Inflammatory macrophage (primary cell): ENCODE measurements at regions not wholly inside any gene's neighbourhood (a gene's known extent, or its start where the extent isn't known, plus 50 kb on each side); places are given as distances from the start of the nearest gene placed in this dataset.

Experiments
- DNase-seq, 2 donors: peaks; one replicate each; pipeline ENCODE4 v3.0.0-alpha.2; 2020 to 2022

DNA sequence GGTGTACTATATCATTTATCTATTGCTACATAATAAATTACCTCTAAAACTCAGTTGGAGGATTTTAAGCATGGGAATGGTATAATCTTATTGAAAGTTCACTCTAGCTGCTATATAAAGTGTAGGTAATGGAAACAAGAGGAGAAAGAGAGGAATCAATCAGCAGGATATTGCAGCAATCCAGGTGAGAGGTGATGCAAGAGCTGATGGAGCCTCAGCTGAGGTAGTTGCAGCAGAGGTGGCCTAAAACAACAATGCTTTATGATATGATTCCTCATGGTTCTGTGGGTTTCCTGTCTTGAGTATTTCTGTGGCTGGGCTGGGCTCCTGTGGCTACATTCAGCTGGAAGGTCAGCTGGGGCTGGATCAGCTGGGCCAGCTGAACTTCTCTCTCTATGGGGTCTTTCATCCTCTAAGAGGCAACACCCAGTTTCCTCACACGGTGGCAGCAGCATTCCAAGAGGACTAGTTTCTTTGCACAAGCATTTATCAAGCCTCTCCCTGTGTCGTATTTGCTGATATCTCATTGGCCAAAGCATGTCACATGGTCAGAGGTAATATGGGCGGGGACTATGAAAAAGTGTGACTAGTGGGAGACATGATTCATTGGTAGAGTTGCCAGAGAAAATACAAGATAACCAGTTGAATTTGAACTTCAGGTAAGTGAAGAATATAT, 135.4 kb upstream of the LARGE1 start:
- DNase-seq, result peak in 1 of 2 donors; percentile 0

DNA sequence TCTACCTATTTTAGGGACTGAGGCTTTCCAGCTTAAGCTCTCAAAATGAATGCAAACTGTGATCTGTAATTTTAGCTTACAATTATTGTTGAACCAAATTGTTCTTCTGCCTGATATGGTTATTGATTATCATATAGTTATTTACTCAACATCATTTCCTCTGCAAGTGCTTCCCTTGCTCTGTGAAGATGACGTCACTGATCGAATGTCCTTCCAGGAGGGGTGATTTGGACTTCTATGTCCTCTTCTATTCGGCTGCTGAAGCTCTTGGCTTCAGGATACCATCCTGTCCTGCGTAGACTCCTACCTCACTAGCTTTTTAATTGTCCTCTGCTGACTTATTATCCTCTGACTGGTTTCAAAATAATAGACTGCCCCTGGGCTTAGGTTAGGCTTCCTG, 137.4 kb upstream of the LARGE1 start:
- no peak for DNase-seq

DNA sequence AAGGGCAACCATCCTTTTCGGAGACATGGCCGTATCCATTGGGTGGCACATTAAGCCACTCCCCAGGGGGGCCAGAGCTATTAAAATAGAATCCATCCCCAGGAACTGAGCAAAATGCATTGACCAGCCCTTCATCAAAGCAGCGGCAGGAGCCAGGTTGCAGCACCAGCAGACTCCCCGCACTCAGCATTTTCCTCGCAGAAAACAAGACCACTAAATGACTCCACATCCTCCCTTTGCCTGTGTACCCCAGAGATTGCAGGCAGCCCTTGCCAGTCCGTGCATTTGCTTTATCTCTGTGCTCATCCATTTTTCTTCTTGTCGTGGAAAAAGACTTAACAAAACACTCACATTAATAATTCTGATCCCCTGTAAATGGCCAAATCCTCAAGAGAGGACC, 144.4 kb upstream of the LARGE1 start:
- DNase-seq, result no peak

DNA sequence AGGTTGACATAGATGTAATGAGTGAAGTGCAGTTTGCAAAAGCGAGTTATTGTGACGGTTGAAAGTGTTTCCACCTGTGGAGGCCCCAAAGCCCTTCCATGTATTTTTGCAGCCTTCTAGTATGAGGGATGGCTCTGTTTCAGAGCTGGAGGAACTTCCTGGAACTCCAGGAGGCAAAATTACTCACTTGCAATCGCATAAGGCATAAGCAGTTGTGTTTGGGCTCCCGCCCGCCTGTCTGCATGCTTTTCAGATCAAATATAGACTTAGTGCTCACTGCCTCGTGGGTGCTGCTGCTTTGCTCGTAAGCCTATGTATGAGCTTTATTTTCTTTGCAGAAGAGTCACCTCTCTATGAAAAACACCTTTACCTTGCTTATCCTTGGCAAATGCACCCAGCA, 146.8 kb upstream of the LARGE1 start:
- no peak for DNase-seq

DNA sequence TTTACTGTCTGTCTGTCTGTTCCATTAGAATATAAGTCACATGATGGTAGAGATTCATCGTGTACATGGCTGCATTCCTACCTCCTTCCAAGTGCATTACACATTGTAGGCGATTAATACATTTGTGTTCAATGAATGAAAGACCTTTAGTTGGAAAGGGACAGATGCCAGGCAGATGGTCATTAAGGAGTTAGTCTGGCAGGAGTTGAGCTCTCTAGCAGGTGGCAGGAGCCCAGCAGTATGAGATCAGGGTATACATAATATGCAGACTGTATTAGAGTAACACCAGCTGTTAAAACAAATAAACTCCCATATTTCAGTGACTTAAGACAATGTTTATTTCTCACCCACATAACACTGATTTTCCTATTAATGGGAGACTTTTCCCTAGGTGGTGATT, 147.7 kb upstream of the LARGE1 start:
- no peak for DNase-seq

DNA sequence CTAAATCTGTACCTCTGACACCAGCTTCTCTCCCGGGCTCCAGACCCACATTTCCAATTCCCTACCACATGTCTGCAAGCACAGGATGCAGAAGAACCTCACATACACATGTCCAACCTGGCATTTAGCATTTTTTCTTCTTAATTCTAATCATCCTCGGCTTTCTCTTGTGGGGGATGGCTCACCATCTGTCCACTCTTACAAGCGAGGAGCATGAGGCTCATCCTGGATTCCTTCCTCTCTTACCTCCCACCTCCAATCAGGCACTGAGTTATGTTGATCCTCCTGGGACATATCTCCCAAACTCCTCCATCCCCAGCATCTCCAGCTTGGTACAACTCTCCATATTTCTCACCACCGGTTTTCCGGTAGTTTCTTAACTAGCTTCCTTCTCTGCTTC, 149.8 kb upstream of the LARGE1 start:
- DNase-seq, result no peak

DNA sequence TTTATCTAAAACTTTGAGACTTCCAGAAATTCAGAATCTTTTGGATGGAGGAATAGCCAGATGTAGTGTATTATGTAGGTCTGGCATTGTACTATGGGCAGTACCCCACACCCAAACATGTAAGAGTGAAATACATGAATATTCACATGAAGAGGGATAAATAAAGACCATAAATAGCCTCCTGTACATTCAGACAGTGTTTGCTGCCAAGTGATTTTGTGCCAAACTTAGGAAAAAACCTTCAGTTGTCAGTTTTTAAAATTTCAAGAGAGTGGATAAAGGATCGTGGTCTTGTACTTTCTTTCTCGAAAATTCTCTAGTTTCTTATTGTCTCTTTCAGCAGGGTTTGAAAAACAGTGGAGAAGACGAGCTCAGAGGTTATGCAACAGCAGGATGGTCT, 150.3 kb upstream of the LARGE1 start:
- DNase-seq, result no peak

DNA sequence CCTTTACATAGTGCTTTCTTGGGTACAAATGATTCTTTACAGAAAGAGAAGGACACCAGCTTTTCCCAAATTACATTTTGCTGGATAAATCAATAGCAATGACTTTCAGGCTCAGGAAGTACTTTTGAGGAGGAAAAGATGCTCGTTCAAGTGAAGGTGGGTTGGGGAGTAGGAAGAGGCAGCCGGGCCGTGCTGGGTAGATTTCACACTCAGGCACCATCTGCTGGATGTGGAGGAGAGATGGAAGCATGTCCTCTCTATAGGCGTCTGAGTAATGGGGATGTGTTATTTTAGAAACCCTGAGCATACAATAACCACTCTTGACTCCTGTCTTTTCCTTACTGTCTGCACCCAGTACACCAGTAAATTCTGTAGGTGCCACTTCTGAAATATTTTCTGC, 152.3 kb upstream of the LARGE1 start:
- no peak for DNase-seq

DNA sequence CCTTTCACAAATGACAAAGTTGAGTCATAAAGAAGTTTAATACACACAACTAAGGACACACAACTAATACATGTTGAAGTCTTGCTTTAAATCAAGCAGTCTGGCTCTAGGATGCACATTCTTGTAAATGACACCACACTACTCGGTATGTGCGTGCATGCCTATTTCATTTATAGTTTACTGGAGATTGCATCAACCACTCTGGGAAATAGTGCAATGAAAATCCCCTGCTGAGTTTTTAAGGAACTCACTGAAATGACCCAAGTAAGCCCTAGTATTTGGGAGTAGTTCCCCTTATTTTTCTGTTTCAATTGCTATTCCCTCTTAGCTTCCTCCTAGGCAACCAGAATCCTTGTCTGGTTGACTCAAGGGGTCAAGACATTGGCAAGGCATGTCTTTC, 160.2 kb upstream of the LARGE1 start:
- DNase-seq, result peak in 1 of 2 donors; percentile 1

DNA sequence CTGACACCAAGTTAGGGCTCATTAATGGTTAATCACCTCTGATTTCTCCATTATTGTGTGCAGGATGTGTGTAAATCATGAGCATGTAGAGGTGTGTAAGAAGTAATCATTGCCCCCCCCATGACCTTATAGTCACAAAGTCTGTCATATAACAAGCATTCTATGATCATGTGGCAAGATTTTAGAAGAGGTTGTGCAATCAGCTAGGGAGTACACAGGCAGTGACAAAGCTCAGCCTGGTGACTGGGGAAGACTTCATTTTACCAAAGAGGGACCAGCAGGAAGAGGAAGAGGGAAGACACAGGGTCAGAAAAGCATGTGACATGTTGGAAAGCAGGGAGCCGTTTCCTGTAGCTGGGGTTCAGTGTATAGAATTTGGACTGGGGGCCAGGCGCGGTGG, 176.5 kb upstream of the LARGE1 start:
- DNase-seq, result no peak

DNA sequence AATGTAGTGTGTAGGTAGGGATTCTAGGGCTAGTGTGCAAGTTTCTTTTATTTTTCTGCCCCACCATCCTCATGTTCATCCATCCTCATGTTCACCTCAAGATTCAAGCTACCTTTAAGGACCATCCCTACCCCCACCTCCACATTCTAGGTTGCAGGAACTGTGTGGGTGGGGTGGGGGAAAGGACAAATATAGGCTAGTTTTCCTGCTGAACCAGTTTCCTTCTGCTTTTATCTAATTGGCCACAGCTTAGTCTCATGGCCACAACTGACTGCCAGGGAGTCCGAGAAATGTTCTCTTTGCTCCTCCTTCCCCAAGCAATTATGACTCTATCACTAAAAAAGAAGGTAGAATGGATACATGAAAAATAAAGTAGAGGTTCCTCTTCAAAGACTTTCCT, 179.0 kb upstream of the LARGE1 start:
- no peak for DNase-seq

DNA sequence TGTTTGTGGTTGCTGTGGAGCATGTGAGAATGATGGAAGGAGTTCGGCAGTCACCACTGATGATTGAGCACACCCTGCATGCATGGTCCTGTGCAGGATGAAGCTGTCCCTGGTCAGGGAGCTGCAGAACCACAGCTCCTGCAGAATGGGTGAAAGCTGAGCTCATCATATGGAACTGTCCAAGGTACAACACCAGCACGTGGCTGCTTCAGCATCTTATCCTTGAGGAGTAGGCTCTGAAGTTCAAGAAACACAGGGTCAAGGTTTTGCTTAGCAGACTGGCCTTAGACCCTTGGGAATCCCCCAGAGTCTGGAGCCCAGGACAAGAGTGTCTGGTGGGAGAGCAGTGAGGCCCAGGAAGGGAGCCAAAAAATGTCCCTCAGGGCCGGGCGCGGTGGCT, 182.4 kb upstream of the LARGE1 start:
- no peak for DNase-seq

DNA sequence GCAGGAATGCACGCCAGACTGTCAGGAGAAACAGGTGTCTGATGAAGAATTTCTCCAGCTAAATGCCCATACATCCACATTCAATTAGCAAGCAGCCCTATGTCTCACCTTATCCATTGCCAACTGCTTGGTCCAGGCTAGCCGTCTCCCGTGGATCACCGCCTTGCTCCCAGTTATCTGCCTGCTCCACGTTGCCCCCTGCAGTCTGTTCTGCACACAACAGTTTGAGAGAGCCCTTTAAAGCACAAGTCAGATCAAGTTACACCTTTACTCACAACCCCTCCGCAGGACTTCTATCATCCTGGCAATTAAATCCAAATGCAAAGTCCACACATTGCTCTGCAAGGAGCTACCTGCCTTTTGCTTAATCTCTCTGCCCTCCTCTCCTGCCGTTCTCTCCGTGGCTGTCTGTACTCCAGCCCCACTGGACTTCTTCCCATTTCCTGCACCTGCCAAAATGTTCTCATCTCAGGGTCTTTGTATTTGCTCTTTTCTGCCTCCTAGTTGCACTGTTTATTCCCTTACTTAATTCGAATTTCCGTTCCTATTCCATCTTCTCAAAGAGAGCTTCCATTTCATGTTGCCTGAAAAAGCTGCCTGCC, 185.3 kb upstream of the LARGE1 start:
- peak; percentile 11 to 19 for DNase-seq

DNA sequence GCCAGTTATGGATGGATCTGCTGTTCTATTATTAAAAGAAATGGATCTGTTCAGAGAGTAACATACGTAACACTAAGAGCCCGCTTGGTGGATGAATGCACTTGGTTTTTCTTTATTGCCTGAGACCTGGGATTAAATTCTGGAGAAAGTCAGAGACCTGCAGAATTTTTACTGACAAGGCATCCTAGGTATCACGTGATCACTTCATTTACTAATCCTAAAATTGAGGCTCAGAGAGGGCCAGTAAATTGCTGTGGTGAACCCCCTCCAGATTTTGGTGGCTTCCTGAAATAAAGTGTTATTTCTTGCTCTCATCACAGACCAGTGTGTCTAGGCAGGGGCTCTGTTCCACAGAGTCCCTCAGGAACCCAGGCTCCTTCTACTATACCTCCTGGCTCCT, 187.9 kb upstream of the LARGE1 start:
- DNase-seq, result no peak

DNA sequence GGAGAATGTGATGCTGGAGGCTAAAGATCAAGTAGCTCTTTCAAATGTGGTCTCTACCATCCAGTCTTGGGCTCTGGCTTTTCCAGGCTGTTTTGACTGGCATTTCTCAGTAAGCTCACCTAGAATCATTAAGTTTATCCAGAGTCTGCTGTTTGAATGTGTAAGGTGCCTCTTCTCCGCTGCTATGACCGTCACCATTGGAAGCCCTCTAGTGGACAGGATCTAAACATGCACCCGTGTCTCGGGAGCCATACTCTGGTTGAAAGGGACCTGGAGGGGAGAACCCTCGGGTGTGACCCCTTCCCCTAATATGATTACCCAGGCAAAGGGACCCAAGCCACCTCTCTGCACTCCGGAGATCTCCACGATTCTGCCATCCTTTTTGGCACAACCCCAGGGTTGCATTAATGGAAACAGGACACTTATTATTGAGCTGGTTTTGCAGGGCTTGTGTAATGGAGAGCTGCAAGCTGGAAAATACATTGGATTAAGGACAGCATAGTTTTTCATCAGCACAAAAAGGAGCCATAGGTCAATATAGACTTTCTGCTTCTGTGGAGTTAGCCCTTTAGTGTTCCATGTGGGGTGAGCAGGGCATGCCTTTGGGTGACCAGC, 191.0 kb upstream of the LARGE1 start:
- peak; percentile 6 to 16 for DNase-seq

DNA sequence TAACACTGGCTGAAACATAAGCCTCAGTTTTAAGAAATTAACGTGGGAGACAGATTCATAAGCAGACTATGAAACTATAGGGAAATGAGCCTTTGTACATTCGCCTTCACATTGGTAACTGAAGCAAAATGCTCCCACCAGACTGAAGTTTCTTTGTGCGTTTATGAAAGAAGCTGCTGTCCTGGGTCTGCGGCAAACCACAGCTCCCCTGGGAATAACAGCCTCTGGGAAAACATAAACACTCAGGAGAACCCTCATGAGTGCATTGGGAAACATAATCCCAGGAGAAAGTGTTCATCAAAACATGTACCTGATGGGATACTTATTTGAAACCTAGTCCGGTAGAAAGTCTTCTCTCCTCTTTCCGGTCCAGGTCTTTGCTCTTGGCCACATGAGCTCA, 193.1 kb upstream of the LARGE1 start:
- DNase-seq, result no peak

DNA sequence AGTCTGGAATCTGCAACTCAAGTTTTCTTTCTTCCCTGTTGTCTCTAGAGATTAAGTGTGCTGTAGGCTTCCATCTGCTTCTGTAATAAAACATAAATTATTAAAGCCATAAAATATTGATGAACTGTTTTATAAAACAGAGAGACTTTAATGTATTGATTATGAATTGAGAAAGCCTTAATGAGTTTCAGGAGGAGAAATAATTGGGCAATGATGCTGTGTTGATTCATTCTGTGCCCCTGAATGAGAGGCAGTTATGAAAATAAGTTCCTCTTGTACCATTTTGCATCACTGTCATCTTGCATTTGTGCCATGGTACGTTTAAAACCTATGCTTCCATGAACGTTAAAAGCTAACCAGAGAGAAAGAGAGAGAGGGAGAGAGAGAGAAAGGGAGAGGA, 194.1 kb upstream of the LARGE1 start:
- no peak for DNase-seq

DNA sequence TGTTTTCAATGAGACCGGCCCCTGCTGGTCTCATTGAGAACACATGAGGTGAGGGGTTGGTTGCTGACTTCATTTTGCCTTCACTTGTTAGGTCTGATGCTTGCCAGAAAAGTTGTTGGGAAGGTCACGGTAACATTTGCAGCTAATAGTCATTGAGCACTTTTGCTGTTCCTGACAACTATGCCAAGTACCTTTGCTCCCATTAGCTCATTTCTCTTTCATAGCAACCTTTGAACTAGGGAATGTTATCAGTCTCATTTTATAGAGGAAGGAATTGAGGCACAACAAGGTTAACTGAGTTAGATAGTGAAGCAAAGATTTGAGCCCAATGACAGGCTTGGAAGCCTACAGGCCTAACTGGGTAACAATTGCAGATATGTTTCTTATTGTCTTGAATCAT, 195.4 kb upstream of the LARGE1 start:
- DNase-seq, result no peak

DNA sequence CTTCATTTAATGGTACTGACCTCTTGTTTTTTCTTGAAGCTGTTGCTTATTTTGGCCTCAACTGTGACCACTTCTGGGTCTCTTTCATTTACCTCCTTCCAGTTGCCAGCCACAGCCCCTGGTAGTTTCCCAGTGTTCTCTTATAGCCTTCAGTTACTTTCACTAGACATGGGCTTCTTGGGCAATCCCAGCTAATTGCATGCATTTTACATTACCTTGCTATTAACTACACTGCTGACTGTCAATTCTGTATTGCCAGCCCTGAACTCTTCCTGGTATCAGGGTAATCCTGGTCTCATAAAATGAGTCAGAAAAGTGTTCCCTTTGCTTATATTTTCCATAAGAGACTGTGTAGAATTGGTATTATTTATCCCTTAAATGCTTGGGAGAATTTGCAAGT, 195.8 kb upstream of the LARGE1 start:
- no peak for DNase-seq

DNA sequence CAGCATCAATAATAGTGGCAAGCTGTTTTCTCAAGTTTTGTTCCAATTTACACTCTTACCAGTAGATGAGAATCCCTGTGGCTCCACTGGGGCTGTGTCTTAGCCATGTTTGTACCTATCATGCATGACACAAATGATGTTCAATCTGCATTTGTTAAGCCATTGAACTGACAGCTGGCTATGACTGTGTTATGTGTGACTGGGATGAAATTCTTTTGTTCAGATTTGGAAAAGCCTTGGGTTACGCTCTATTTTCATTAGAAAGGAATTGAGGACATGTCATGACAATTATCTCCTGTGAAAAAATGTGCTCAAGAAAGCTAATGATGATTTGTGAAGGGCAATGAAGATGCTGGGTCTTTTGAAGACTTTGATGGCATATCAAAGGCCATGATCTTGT, 201.8 kb upstream of the LARGE1 start:
- no peak for DNase-seq

DNA sequence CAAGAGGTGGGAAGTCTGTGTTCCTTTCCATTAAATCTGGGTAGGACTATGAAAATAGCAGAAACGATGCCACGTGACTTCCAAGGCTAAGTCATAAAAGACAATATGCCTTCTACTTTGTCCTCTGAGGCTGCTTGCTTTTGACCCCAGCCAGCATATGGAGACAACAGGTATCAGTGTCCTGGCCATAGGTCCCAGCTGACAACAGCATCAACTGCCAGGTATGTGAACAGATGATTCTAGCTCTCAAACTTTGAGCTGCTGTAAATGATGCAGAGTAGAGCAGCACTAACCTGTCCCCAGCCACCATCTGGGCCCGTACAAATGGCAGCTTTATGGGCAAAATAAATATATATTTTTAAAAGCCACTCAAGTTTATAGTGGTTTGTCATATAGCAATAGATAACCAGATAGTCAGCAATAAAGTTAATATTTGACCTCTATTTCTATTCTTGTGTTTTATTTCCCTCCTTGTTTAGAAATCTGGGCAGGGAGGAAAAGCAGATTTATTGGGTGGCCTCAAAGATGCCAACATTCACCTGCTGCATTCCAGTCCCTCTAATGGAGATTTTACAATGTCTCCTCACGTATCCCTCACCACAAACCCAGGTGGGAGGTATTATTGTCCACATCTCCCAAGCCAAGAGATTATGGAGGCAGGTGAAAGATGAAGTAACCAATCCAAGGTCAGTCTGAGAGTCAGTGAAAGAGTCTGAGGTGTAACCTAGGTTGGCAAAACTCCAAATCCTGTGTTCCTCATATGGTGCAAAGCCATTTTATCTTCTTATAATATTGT, 209.6 kb upstream of the LARGE1 start:
- no peak for DNase-seq

DNA sequence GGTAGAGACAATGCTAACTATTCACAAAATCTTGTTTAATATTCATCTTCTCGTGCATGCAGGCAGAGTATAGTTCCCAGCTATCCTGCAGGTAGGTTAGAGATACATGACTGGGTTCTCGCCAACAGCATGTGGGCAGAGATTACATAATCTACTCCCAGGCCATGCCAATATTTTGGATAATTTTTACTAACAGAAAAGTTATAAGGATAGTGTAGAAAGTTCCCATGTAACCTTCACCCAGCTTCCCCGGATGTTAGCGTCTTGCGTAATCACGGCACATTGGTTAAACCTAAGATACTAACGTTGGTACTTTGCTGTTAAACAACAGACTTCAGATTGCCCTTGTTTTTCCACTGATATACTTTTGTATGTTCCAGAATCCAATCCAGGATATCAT, 215.5 kb upstream of the LARGE1 start:
- no peak for DNase-seq

DNA sequence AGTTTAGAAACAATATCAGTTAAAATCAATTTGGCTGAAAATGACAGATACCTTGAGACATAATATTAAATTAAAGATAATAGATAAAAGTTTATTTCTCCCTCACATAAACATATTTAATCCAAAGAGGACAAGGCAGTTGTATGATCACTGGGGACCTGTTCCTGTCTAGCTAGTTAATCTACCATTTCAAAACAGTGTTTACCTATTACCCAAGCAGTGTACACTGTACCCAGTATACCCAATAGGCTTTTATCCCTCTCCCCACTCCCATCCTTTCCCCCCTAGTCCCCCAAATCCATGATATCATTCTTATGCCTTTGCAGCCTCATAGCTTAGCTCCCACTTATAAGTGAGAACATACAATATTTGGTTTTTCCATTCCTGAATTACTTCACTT, 229.7 kb upstream of the LARGE1 start:
- DNase-seq, result no peak

DNA sequence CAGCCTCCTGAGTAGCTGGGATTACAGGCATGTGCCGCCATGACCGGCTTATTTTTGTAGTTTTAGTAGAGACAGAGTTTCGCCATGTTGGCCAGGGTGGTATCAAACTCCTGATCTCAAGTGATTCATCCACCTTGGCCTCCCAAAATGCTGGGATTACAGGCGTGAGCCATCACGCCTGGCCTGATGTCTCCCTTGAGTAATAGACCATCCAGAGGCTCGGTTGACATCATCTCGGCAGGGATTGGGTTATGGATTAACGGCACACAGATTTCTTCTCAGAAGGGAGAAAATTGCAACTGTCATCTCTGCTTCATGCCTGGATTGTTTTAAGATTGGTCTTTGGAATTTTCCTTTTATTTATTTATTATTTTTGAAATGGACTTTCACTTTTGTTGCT, 239.2 kb upstream of the LARGE1 start:
- no peak for DNase-seq
